DOHH2 (cell line): ENCODE measurements at regions not wholly inside any gene's neighbourhood (a gene's known extent, or its start where the extent isn't known, plus 50 kb on each side); places are given as distances from the start of the nearest gene placed in this dataset.

ENCODE experiments used
- H3F3A ChIP-seq: fragments of 200-600 bp; sonication (generic), shearing (Covaris generic); 2 replicates; pipeline ENCODE4 v1.6.0; 2016; ENCODE audit warnings: antibody characterized with exemption, mild to moderate bottlenecking; ENCODE audit not compliant: control insufficient read depth, insufficient read depth
- H3K27ac ChIP-seq: fragments of 200-600 bp; sonication (generic); 2 replicates; pipeline ENCODE4 v1.5.1; 2014; ENCODE audit warnings: low read depth, mild to moderate bottlenecking, low read length, moderate library complexity
- H3K27me3 ChIP-seq: fragments of 200-600 bp; sonication (generic); 2 replicates; pipeline ENCODE4 v1.6.1; 2014; ENCODE audit warnings: mild to moderate bottlenecking, low read length, mixed read lengths; ENCODE audit not compliant: control insufficient read depth
- H3K36me3 ChIP-seq: fragments of 200-600 bp; sonication (generic); 2 replicates; pipeline ENCODE4 v1.6.1; 2014; ENCODE audit warnings: mild to moderate bottlenecking, low read length, moderate library complexity, mixed read lengths; ENCODE audit not compliant: control insufficient read depth
- H3K4me1 ChIP-seq: fragments of 200-600 bp; sonication (generic); 2 replicates; pipeline ENCODE4 v1.6.1; 2014; ENCODE audit warnings: mild to moderate bottlenecking, low read length, mixed read lengths; ENCODE audit not compliant: control insufficient read depth
- H3K4me2 ChIP-seq: fragments of 200-600 bp; sonication (generic); 2 replicates; pipeline ENCODE4 v1.6.0; 2014; ENCODE audit warnings: mild to moderate bottlenecking, low read length, moderate library complexity
- H3K4me3 ChIP-seq: fragments of 200-600 bp; sonication (generic); 2 replicates; pipeline ENCODE4 v1.5.1; 2014; ENCODE audit warnings: mild to moderate bottlenecking, low read length, mixed read lengths
- H3K79me2 ChIP-seq: fragments of 200-600 bp; sonication (generic); 2 replicates; pipeline ENCODE4 v1.6.1; 2014; ENCODE audit warnings: mild to moderate bottlenecking, low read length, mixed read lengths; ENCODE audit not compliant: control insufficient read depth
- H3K9me2 ChIP-seq: fragments of 200-600 bp; sonication (generic); replicated peaks from 2 replicates; pipeline ENCODE4 v1.6.1; 2014; ENCODE audit warnings: mild to moderate bottlenecking, low read length, mixed read lengths; ENCODE audit not compliant: control insufficient read depth
- H3K9me3 ChIP-seq: fragments of 200-600 bp; sonication (generic); 2 replicates; pipeline ENCODE4 v1.6.1; 2014; ENCODE audit warnings: antibody characterized with exemption, low read length, mixed read lengths; ENCODE audit not compliant: control insufficient read depth, insufficient read depth
- H4K20me1 ChIP-seq: fragments of 200-600 bp; sonication (generic); 2 replicates; pipeline ENCODE4 v1.6.0; 2014; ENCODE audit warnings: low read depth, mild to moderate bottlenecking, antibody characterized with exemption, low read length, moderate library complexity; ENCODE audit not compliant: control insufficient read depth, insufficient read depth
- EZH2phosphoT487 ChIP-seq: fragments of 200-600 bp; sonication (generic); IDR thresholded peaks from 2 replicates; pipeline ENCODE4 v1.6.1; 2017; ENCODE audit warnings: borderline replicate concordance, mild to moderate bottlenecking, antibody characterized with exemption, low read length, moderate library complexity, mixed read lengths
- TF ChIP-seq, protein P1 (sequence below): fragments of 200-600 bp; sonication (generic); IDR thresholded peaks from one replicate; pipeline ENCODE4 v1.5.1; 2014; ENCODE audit warnings: antibody characterized with exemption, mild to moderate bottlenecking, low read depth, low read length; ENCODE audit not compliant: poor library complexity, severe bottlenecking

GRCh38 chr7:83861-84632, 108.3 kb upstream of the FAM20C start:
- H3F3A ChIP-seq, result no peaks in the 10 kb centered on the region
- no peaks in the 10 kb centered on the region for H3K36me3 ChIP-seq
- no peaks in the 10 kb centered on the region for H3K27me3 ChIP-seq
- H3K4me1 ChIP-seq, result no peaks in the 10 kb centered on the region
- H3K27ac ChIP-seq, result no peak overlapping the region
- H3K4me3 ChIP-seq, result no peak overlapping the region
- no peaks in the 10 kb centered on the region for H3K9me2 ChIP-seq
- no peak overlapping the region for H3K4me2 ChIP-seq
- H3K79me2 ChIP-seq, result no peaks in the 10 kb centered on the region
- TF ChIP-seq, protein P1, sequence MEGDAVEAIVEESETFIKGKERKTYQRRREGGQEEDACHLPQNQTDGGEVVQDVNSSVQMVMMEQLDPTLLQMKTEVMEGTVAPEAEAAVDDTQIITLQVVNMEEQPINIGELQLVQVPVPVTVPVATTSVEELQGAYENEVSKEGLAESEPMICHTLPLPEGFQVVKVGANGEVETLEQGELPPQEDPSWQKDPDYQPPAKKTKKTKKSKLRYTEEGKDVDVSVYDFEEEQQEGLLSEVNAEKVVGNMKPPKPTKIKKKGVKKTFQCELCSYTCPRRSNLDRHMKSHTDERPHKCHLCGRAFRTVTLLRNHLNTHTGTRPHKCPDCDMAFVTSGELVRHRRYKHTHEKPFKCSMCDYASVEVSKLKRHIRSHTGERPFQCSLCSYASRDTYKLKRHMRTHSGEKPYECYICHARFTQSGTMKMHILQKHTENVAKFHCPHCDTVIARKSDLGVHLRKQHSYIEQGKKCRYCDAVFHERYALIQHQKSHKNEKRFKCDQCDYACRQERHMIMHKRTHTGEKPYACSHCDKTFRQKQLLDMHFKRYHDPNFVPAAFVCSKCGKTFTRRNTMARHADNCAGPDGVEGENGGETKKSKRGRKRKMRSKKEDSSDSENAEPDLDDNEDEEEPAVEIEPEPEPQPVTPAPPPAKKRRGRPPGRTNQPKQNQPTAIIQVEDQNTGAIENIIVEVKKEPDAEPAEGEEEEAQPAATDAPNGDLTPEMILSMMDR, result no peak
- TF ChIP-seq EZH2phosphoT487, result no peak
- no peaks in the 10 kb centered on the region for H4K20me1 ChIP-seq
- no peaks in the 10 kb centered on the region for H3K9me3 ChIP-seq

DNA sequence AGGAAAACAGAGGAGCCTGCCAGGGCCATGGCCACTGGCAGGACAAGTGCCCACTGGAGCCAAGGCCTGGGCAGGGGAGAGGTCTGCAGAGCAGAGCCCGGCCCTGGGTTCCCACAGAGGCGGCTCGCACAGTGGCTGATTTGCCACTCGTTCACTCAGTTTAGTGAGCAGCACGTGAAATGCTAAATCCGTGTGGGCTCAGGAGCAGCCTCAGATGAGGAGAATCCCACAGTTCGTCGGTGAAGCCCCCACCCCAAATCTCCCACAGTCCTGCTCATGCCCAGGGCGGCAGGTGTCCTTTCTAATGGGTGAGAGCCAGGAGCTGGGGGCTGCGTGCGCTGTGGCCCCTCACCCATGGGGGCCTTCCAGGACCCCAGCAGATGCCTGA, 107.7 kb upstream of the FAM20C start:
- Histone ChIP-seq H3K4me1 (no peaks in the 10 kb centered on the region), H3F3A (no peaks in the 10 kb centered on the region)
- TF ChIP-seq, protein P1, result no peak
- TF ChIP-seq EZH2phosphoT487, result no peak

DNA sequence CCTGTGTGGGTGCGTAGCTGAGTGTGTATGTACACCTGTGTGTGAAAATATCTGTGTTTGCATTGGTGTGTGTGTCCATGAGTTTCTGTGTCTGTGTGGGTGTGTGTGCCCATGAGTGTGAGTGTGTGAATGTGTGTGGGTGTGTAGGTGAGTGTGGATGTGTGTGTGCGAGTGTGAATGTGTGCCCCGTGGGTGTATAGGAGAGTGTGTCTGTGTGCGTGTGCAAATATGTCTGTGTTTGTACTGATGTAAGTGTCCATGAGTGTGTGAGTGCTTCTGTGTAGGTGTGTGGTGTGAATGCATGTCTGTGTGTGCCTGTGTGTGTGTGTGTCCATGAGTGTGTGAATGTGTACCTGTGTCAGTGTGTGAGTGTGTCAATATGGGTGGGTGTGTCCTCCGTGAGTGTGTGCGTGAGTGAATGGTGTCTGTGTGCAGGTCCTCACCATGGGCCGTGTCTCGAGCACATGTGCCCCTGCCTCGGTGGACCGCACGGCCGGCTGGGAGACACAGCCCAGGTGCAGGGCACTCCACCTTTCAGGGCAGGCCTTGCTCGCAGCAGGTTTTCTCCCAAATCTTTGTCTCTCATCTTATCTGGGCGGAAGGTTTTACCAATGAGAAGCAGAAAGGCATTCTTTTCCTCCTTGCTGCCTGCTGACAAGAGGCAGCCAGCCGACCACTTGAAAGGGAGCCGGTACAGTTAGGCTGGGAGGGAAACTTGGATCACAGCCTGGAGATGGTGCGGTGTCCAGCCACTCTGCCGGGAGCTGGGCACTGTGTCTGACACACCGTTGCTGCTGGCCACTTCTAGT, 107.1 kb upstream of the FAM20C start:
- no peaks in the 10 kb centered on the region for H3K27me3 ChIP-seq
- H3K27ac ChIP-seq, result no peak overlapping the region
- H3F3A ChIP-seq, result no peaks in the 10 kb centered on the region
- no peak overlapping the region for H3K4me3 ChIP-seq
- no peak overlapping the region for H3K4me2 ChIP-seq
- no peaks in the 10 kb centered on the region for H3K36me3 ChIP-seq
- no peaks in the 10 kb centered on the region for H3K9me2 ChIP-seq
- H3K4me1 ChIP-seq, result no peaks in the 10 kb centered on the region
- H3K79me2 ChIP-seq, result no peaks in the 10 kb centered on the region
- H4K20me1 ChIP-seq, result no peaks in the 10 kb centered on the region
- H3K9me3 ChIP-seq, result no peaks in the 10 kb centered on the region
- TF ChIP-seq, protein P1, result no peak
- TF ChIP-seq EZH2phosphoT487, result no peak

More for the DNA sequence above, 107.7 kb upstream of the FAM20C start:
- no peak overlapping the region for H3K4me2 ChIP-seq
- no peaks in the 10 kb centered on the region for H3K9me3 ChIP-seq
- no peak overlapping the region for H3K27ac ChIP-seq
- no peaks in the 10 kb centered on the region for H3K27me3 ChIP-seq
- H3K36me3 ChIP-seq, result no peaks in the 10 kb centered on the region
- no peaks in the 10 kb centered on the region for H3K79me2 ChIP-seq
- H3K4me3 ChIP-seq, result no peak overlapping the region
- H4K20me1 ChIP-seq, result no peaks in the 10 kb centered on the region
- no peaks in the 10 kb centered on the region for H3K9me2 ChIP-seq
